C4-2B (cell line): ENCODE measurements at regions not wholly inside any gene's neighbourhood (a gene's known extent, or its start where the extent isn't known, plus 50 kb on each side); places are given as distances from the start of the nearest gene placed in this dataset.
A peak's percentile ranks its signal among the peaks of the same experiment; 100 is the strongest.

Experiments
- H3K27ac ChIP-seq: fragments of 450-650 bp; 2 replicates; pipeline ENCODE4 v1.5.1; 2017
- CTCF ChIP-seq: fragments of 450-650 bp; conservative IDR thresholded peaks from 2 replicates; pipeline ENCODE4 v1.5.1; 2017; ENCODE audit warnings: mild to moderate bottlenecking
- ZFX ChIP-seq: fragments of 450-650 bp; IDR thresholded peaks from 2 replicates; pipeline ENCODE4 v1.6.1; 2017

GRCh38 chr17:14793237-14793636 is 471.9 kb downstream of the PMP22 start:
- TF ChIP-seq CTCF, result no peak
- TF ChIP-seq ZFX, result no peak
- no peak overlapping the region for H3K27ac ChIP-seq

- no peak for TF ChIP-seq CTCF
- no peak for TF ChIP-seq ZFX
- H3K27ac ChIP-seq, result no peak overlapping the region
Measured at GRCh38 chr17:14792746-14793145, 472.4 kb downstream of the PMP22 start.

GRCh38 chr17:14791221-14791620 is 473.9 kb downstream of the PMP22 start:
- H3K27ac ChIP-seq, result no peak overlapping the region
- TF ChIP-seq ZFX, result no peak
- no peak for TF ChIP-seq CTCF

GRCh38 chr17:14790521-14790920 is 474.6 kb downstream of the PMP22 start:
- TF ChIP-seq CTCF, result no peak
- no peak for TF ChIP-seq ZFX
- no peak overlapping the region for H3K27ac ChIP-seq

- H3K27ac ChIP-seq, result no peak overlapping the region
- TF ChIP-seq ZFX, result no peak
- TF ChIP-seq CTCF, result peak; percentile 14
Measured at GRCh38 chr17:14784997-14785696, 480.0 kb downstream of the PMP22 start.

GRCh38 chr17:14781123-14781522 is 480.2 kb downstream of the HS3ST3B1 start:
- no peak overlapping the region; the same call in 1 of the 2 replicates for H3K27ac ChIP-seq
- TF ChIP-seq CTCF, result no peak
- no peak for TF ChIP-seq ZFX

GRCh38 chr17:14780097-14780651 is 479.3 kb downstream of the HS3ST3B1 start:
- TF ChIP-seq CTCF (no peak), ZFX (no peak)

More at GRCh38 chr17:14780097-14780651, 479.3 kb downstream of the HS3ST3B1 start:
- H3K27ac ChIP-seq, result no peak overlapping the region
